SU-DHL-6 (cell line): ENCODE measurements at regions not wholly inside any gene's neighbourhood (a gene's known extent, or its start where the extent isn't known, plus 50 kb on each side); places are given as distances from the start of the nearest gene placed in this dataset.

Source experiments
- H2AFZ ChIP-seq: fragments of 200-600 bp; sonication (generic); 2 replicates; pipeline ENCODE4 v1.6.1; 2014; ENCODE audit warnings: low read depth, mild to moderate bottlenecking, moderate library complexity, mixed read lengths, antibody characterized with exemption, low read length; ENCODE audit not compliant: severe bottlenecking
- H3F3A ChIP-seq: fragments of 200-600 bp; shearing (Covaris generic); 2 replicates; pipeline ENCODE4 v1.6.0; 2016; ENCODE audit warnings: antibody characterized with exemption, mild to moderate bottlenecking; ENCODE audit not compliant: insufficient read depth
- H3K27ac ChIP-seq: fragments of 200-600 bp; sonication (generic); 2 replicates; pipeline ENCODE4 v1.5.1; 2016; ENCODE audit warnings: low read depth, mild to moderate bottlenecking, low read length, moderate library complexity, mixed read lengths
- H3K27me3 ChIP-seq: fragments of 200-600 bp; sonication (generic), shearing (Covaris generic); 2 replicates; pipeline ENCODE4 v1.6.0; 2014; ENCODE audit warnings: mild to moderate bottlenecking, low read length
- H3K36me3 ChIP-seq: fragments of 200-600 bp; sonication (generic); 2 replicates; pipeline ENCODE4 v1.6.1; 2014; ENCODE audit warnings: mild to moderate bottlenecking, low read length, mixed read lengths
- H3K4me2 ChIP-seq: fragments of 300-600, 200-600 bp; shearing (Covaris generic), sonication (generic); 2 replicates; pipeline ENCODE4 v1.6.0; 2014; ENCODE audit warnings: low read length, low read depth, mild to moderate bottlenecking; ENCODE audit not compliant: poor library complexity, severe bottlenecking
- H3K4me3 ChIP-seq: fragments of 200-600 bp; sonication (generic); 2 replicates; pipeline ENCODE4 v1.5.1; 2014; ENCODE audit warnings: antibody characterized with exemption, low read length, mild to moderate bottlenecking, mixed read lengths; ENCODE audit not compliant: insufficient read depth, poor library complexity, severe bottlenecking
- H3K79me2 ChIP-seq: fragments of 200-600 bp; sonication (generic); 2 replicates; pipeline ENCODE4 v1.6.1; 2014; ENCODE audit warnings: mild to moderate bottlenecking, low read length, moderate library complexity; ENCODE audit not compliant: insufficient read depth
- H3K9ac ChIP-seq: fragments of 200-600 bp; sonication (generic); 2 replicates; pipeline ENCODE4 v1.7.0; 2014; ENCODE audit warnings: mild to moderate bottlenecking, low read length
- H3K9me2 ChIP-seq: fragments of 200-600 bp; sonication (generic); replicated peaks from 2 replicates; pipeline ENCODE4 v1.6.1; 2014; ENCODE audit warnings: low read length; ENCODE audit not compliant: insufficient read depth
- H3K9me3 ChIP-seq: fragments of 200-600 bp; sonication (generic); 2 replicates; pipeline ENCODE4 v1.6.1; 2014; ENCODE audit warnings: low read length, mixed read lengths; ENCODE audit not compliant: insufficient read depth
- H4K20me1 ChIP-seq: fragments of 200-600 bp; sonication (generic); 2 replicates; pipeline ENCODE4 v1.6.1; 2014; ENCODE audit warnings: low read depth, mild to moderate bottlenecking, antibody characterized with exemption, low read length, moderate library complexity, mixed read lengths
- EZH2phosphoT487 ChIP-seq: fragments of 200-600 bp; sonication (generic), shearing (Covaris generic); conservative IDR thresholded peaks from 2 replicates; pipeline ENCODE4 v1.6.1; 2018; ENCODE audit warnings: mild to moderate bottlenecking, antibody characterized with exemption, low read length, moderate library complexity, mixed read lengths
- TF ChIP-seq, protein P1 (sequence below): fragments of 200-600 bp; sonication (generic); IDR thresholded peaks from one replicate; pipeline ENCODE4 v1.5.1; 2017; ENCODE audit warnings: antibody characterized with exemption, mild to moderate bottlenecking, low read length, moderate library complexity; ENCODE audit not compliant: insufficient read depth, poor library complexity, severe bottlenecking

DNA sequence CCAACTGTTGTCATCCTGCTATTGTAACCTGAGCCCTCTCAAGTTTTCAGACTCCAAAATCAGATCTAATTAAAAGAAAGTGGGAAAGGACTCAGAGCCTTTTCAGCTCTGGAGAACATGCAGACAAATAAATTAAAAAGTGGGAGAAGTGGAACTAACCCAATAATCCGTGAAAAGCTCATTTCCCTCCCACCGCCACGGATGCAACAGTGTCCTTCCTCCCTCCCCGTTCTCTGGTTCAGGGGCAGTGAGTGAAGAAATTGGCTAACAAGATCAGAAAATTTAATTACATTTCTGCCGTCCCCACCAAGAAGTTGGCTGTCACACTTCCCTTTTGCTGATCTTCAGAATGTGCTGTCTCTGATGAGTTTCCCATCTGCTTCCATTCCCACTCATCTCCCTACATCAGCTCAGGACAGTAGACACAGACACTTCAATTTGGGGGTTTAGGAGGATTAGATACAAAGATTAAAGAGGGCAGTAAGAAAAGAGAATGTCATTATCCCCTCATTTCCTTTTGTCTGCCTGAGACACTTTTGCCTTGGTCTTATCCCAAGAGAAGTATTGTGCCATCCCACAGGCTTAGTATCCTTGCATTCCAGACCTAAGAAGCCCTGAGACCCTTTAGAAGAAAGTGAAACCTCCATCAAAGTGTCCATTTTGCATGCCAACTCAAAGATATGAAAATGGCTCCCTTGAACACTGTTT, 335.7 kb upstream of the PPP2R3A start:
- no peak overlapping the region for H2AFZ ChIP-seq
- no peaks in the 10 kb centered on the region for H4K20me1 ChIP-seq
- no peaks in the 10 kb centered on the region for H3K79me2 ChIP-seq
- H3K4me3 ChIP-seq: no peak overlapping the region
- no peaks in the 10 kb centered on the region for H3K36me3 ChIP-seq
- no peaks in the 10 kb centered on the region for H3K9me3 ChIP-seq
- H3K27me3 ChIP-seq: no peaks in the 10 kb centered on the region
- H3K27ac ChIP-seq: no peak overlapping the region
- H3K9me2 ChIP-seq: no peaks in the 10 kb centered on the region
- no peak overlapping the region for H3K9ac ChIP-seq
- no peaks in the 10 kb centered on the region for H3F3A ChIP-seq
- no peak overlapping the region for H3K4me2 ChIP-seq
- no peak for TF ChIP-seq EZH2phosphoT487
- TF ChIP-seq, protein P1, sequence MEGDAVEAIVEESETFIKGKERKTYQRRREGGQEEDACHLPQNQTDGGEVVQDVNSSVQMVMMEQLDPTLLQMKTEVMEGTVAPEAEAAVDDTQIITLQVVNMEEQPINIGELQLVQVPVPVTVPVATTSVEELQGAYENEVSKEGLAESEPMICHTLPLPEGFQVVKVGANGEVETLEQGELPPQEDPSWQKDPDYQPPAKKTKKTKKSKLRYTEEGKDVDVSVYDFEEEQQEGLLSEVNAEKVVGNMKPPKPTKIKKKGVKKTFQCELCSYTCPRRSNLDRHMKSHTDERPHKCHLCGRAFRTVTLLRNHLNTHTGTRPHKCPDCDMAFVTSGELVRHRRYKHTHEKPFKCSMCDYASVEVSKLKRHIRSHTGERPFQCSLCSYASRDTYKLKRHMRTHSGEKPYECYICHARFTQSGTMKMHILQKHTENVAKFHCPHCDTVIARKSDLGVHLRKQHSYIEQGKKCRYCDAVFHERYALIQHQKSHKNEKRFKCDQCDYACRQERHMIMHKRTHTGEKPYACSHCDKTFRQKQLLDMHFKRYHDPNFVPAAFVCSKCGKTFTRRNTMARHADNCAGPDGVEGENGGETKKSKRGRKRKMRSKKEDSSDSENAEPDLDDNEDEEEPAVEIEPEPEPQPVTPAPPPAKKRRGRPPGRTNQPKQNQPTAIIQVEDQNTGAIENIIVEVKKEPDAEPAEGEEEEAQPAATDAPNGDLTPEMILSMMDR: no peak

DNA sequence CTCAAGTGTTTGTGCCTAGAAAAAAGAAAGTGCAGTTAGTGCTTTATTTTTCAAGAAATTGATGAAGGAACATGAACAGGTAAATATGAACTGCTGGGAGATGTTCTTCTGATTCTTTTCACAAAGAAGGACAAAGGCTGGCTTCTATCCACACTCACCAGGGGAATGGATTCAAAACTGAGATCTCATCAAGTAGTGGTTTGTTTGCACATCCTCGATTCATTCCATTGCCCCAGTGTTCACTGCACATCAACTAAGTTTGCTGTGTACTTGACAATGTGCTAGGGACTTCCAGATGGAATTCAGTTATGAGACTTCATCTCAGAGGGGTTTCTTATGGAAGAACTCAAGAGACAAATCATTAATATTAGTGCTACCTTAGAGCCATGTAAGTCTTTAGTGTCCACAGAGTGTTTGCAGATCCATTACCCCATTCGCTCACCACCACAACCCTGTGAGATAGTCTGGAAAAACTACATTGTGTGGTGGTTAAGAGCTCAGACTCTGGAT, 332.9 kb upstream of the PPP2R3A start:
- no peaks in the 10 kb centered on the region for H3K9me3 ChIP-seq
- no peaks in the 10 kb centered on the region for H3K9me2 ChIP-seq
- H2AFZ ChIP-seq: no peak overlapping the region
- TF ChIP-seq, protein P1: no peak
- TF ChIP-seq EZH2phosphoT487: no peak
- no peaks in the 10 kb centered on the region for H3K27me3 ChIP-seq
- no peak overlapping the region for H3K4me2 ChIP-seq
- H3K4me3 ChIP-seq: no peak overlapping the region
- H3F3A ChIP-seq: no peaks in the 10 kb centered on the region
- no peaks in the 10 kb centered on the region for H3K36me3 ChIP-seq
- H3K79me2 ChIP-seq: no peaks in the 10 kb centered on the region
- no peaks in the 10 kb centered on the region for H4K20me1 ChIP-seq
- H3K9ac ChIP-seq: no peak overlapping the region
- no peak overlapping the region for H3K27ac ChIP-seq

DNA sequence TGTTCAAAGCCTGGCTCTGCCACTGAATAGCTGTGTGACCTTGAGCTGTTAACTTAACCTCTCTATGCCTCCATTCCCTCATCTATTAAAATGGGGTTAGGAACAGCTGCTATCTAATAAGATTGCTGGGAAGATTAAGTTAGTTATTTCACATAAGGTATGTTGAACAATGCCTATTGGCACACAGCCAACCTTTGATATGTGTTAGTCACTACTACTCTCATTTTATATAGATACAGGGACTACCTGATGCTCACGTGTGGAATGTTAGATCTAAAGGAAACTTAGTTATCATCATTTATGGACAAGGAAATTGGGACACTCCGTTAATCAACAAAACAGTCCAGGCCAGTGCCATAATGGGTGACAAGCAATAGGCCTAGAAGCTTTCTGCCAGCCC, 332.4 kb upstream of the PPP2R3A start:
- Histone ChIP-seq H3K4me2 (no peak overlapping the region), H3K36me3 (no peaks in the 10 kb centered on the region), H3F3A (no peaks in the 10 kb centered on the region), H3K9me3 (no peaks in the 10 kb centered on the region), H3K27ac (no peak overlapping the region), H3K79me2 (no peaks in the 10 kb centered on the region), H3K4me3 (no peak overlapping the region), H3K9ac (no peak overlapping the region), H2AFZ (no peak overlapping the region), H4K20me1 (no peaks in the 10 kb centered on the region), H3K9me2 (no peaks in the 10 kb centered on the region), H3K27me3 (no peaks in the 10 kb centered on the region)
- TF ChIP-seq, protein P1: no peak
- no peak for TF ChIP-seq EZH2phosphoT487
